ENCODE measurements at regions not wholly inside any gene's neighbourhood (a gene's known extent, or its start where the extent isn't known, plus 50 kb on each side); places are given as distances from the start of the nearest gene placed in this dataset.

DNA sequence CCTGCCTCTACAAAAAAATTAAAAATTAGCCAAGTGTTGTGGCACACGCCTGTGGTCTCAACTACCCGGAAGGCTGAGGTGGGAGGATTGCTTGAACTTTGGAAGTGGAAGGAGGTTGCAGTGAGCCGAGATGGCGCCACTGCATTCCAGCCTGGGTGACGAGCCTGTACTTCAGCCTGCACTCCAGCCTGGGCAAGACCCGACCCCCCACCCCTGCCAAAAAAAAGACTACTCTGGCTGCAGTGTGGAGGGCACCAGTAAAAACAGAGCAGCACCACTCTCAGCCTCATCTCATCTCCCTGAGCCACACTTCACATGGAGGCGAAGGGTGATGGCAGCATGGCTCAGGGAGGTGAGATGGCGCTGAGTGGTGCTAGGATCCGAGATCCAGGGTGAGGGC lies 50.3 kb upstream of the THY1 start:
- TF ChIP-seq, protein P1, sequence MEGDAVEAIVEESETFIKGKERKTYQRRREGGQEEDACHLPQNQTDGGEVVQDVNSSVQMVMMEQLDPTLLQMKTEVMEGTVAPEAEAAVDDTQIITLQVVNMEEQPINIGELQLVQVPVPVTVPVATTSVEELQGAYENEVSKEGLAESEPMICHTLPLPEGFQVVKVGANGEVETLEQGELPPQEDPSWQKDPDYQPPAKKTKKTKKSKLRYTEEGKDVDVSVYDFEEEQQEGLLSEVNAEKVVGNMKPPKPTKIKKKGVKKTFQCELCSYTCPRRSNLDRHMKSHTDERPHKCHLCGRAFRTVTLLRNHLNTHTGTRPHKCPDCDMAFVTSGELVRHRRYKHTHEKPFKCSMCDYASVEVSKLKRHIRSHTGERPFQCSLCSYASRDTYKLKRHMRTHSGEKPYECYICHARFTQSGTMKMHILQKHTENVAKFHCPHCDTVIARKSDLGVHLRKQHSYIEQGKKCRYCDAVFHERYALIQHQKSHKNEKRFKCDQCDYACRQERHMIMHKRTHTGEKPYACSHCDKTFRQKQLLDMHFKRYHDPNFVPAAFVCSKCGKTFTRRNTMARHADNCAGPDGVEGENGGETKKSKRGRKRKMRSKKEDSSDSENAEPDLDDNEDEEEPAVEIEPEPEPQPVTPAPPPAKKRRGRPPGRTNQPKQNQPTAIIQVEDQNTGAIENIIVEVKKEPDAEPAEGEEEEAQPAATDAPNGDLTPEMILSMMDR (IDR thresholded peaks at IDR 0.05) = no peak
- peak in 1 of 2 donors; percentile 6 for TF ChIP-seq POLR2A (IDR thresholded peaks at IDR 0.05)
